NCI-H2196 (cell line): ENCODE measurements at regions not wholly inside any gene's neighbourhood (a gene's known extent, or its start where the extent isn't known, plus 50 kb on each side); places are given as distances from the start of the nearest gene placed in this dataset.
"Not testable (repeated sequence)": the region's sequence is repeated elsewhere in the genome, so short reads cannot be mapped to it uniquely, and the experiment has no call there.

Experiments
- DNase-seq: peaks from one replicate; lab custom pipeline; 2025; ENCODE audit not compliant: unreplicated experiment; lab: John Stamatoyannopoulos, UW

GRCh38 chr16:66030036-66030435 lies 336.5 kb upstream of the CDH5 start:
- DNase-seq = no peak

- DNase-seq = no peak
Measured at GRCh38 chr16:66028510-66029216, 337.8 kb upstream of the CDH5 start.

- DNase-seq = no peak
Measured at GRCh38 chr16:66026787-66027330, 339.6 kb upstream of the CDH5 start.

- peak; percentile 7 for DNase-seq
Measured at GRCh38 chr16:66026211-66026610, 340.3 kb upstream of the CDH5 start.

GRCh38 chr16:66025751-66026150 lies 340.7 kb upstream of the CDH5 start:
- no peak for DNase-seq

GRCh38 chr16:66024567-66024966 lies 341.9 kb upstream of the CDH5 start:
- DNase-seq = not testable (repeated sequence)

- no peak for DNase-seq
Measured at GRCh38 chr16:66023481-66023880, 343.0 kb upstream of the CDH5 start.

GRCh38 chr16:66020642-66021041 lies 345.8 kb upstream of the CDH5 start:
- DNase-seq = no peak

- no peak for DNase-seq
Measured at GRCh38 chr16:66020046-66020445, 346.4 kb upstream of the CDH5 start.

- DNase-seq = not testable (repeated sequence)
Measured at GRCh38 chr16:66019502-66019901, 347.0 kb upstream of the CDH5 start.

GRCh38 chr16:66014221-66014620 lies 352.3 kb upstream of the CDH5 start:
- no peak for DNase-seq

GRCh38 chr16:66013486-66013885 lies 353.0 kb upstream of the CDH5 start:
- no peak for DNase-seq

- DNase-seq = no peak
Measured at GRCh38 chr16:66008136-66008535, 358.4 kb upstream of the CDH5 start.

GRCh38 chr16:66007717-66008116 lies 358.8 kb upstream of the CDH5 start:
- DNase-seq = no peak

- no peak for DNase-seq
Measured at GRCh38 chr16:66006485-66006884, 360.0 kb upstream of the CDH5 start.

GRCh38 chr16:66004699-66005098 lies 361.8 kb upstream of the CDH5 start:
- no peak for DNase-seq

- DNase-seq = no peak
Measured at GRCh38 chr16:66003201-66003600, 363.3 kb upstream of the CDH5 start.

- no peak for DNase-seq
Measured at GRCh38 chr16:66002601-66003000, 363.9 kb upstream of the CDH5 start.

- no peak for DNase-seq
Measured at GRCh38 chr16:66001432-66001831, 365.1 kb upstream of the CDH5 start.

GRCh38 chr16:65998443-65998842 lies 368.0 kb upstream of the CDH5 start:
- DNase-seq = no peak

- DNase-seq = no peak
Measured at GRCh38 chr16:65994291-65994690, 372.2 kb upstream of the CDH5 start.

GRCh38 chr16:65991149-65991701 lies 375.3 kb upstream of the CDH5 start:
- no peak for DNase-seq
